Liver (tissue), 8 donors: ENCODE measurements at regions not wholly inside any gene's neighbourhood (a gene's known extent, or its start where the extent isn't known, plus 50 kb on each side); places are given as distances from the start of the nearest gene placed in this dataset.

Experiments
- DNase-seq: peaks from one replicate; pipeline ENCODE4 v3.0.0-alpha.2; 2017; ENCODE audit warnings: low spot score
- H3K27ac ChIP-seq, 2 donors: one replicate each; pipeline ENCODE4 v1.7.0; 2013; ENCODE audit warnings: inconsistent platforms in 2 of 2, low read length in 2 of 2, control low read depth in 1 of 2, low read depth in 1 of 2, mild to moderate bottlenecking in 1 of 2
- H3K27me3 ChIP-seq, 4 donors: one replicate each; pipeline versions ENCODE4 v1.6.1 to v1.7.0; 2013; ENCODE audit warnings: low read length in 3 of 4, inconsistent platforms in 1 of 4, mild to moderate bottlenecking in 1 of 4, moderate library complexity in 1 of 4; ENCODE audit not compliant: control insufficient read depth in 4 of 4, insufficient read depth in 4 of 4
- H3K36me3 ChIP-seq, 4 donors: one replicate each; pipeline versions ENCODE4 v1.6.1 to v1.7.0; 2013; ENCODE audit warnings: low read length in 3 of 4, mild to moderate bottlenecking in 3 of 4, low read depth in 1 of 4, moderate library complexity in 1 of 4; ENCODE audit not compliant: control insufficient read depth in 4 of 4, insufficient read depth in 3 of 4
- H3K4me1 ChIP-seq, 4 donors: one replicate each; pipeline versions ENCODE4 v1.6.1 to v1.7.0; 2013; ENCODE audit warnings: low read length in 3 of 4, mild to moderate bottlenecking in 3 of 4, moderate library complexity in 1 of 4; ENCODE audit not compliant: control insufficient read depth in 4 of 4, insufficient read depth in 4 of 4
- H3K4me3 ChIP-seq, 3 donors: one replicate each; pipeline versions ENCODE4 v1.6.1 to v1.7.0; 2013; ENCODE audit warnings: low read length in 3 of 3, control low read depth in 1 of 3, low read depth in 1 of 3, mild to moderate bottlenecking in 1 of 3
- H3K9ac ChIP-seq, 2 donors: one replicate each; pipeline ENCODE4 v1.7.0; 2013; ENCODE audit warnings: low read length in 2 of 2, mild to moderate bottlenecking in 2 of 2, moderate library complexity in 2 of 2, control low read depth in 1 of 2, low read depth in 1 of 2
- H3K9me3 ChIP-seq, 4 donors: one replicate each; pipeline versions ENCODE4 v1.6.1 to v1.7.0; 2013; ENCODE audit warnings: low read length in 3 of 4; ENCODE audit not compliant: control insufficient read depth in 4 of 4
- EGR1 ChIP-seq, 2 donors: IDR thresholded peaks; 2 replicates each; pipeline ENCODE4 v1.6.1; 2016 to 2018; ENCODE audit warnings: antibody characterized with exemption in 2 of 2, low read depth in 2 of 2
- FOXA1 ChIP-seq: IDR thresholded peaks from 2 replicates; pipeline ENCODE4 v1.6.1; 2016; ENCODE audit warnings: antibody characterized with exemption
- FOXA2 ChIP-seq: IDR thresholded peaks from 2 replicates; pipeline ENCODE4 v1.6.1; 2016; ENCODE audit warnings: antibody characterized with exemption
- GABPA ChIP-seq, 2 donors: IDR thresholded peaks in 1 of 2; conservative IDR thresholded peaks in 1 of 2; 2 replicates each; pipeline ENCODE4 v1.6.1; 2016; ENCODE audit warnings: antibody characterized with exemption in 2 of 2, mild to moderate bottlenecking in 1 of 2, moderate library complexity in 1 of 2
- HNF4A ChIP-seq, 2 donors: conservative IDR thresholded peaks; 2 replicates each; pipeline ENCODE4 v1.6.1; 2016; ENCODE audit warnings: antibody characterized with exemption in 2 of 2, mild to moderate bottlenecking in 2 of 2
- HNF4G ChIP-seq: IDR thresholded peaks from 2 replicates; pipeline ENCODE4 v1.6.1; 2016; ENCODE audit warnings: antibody characterized with exemption
- JUND ChIP-seq, 2 donors: IDR thresholded peaks; 2 replicates each; pipeline ENCODE4 v1.6.1; 2016; ENCODE audit warnings: antibody characterized with exemption in 2 of 2
- NR2F2 ChIP-seq: IDR thresholded peaks from 2 replicates; pipeline ENCODE4 v1.6.1; 2016; ENCODE audit warnings: antibody characterized with exemption
- RAD21 ChIP-seq, 2 donors: IDR thresholded peaks; 2 replicates each; pipeline ENCODE4 v1.6.1; 2016; ENCODE audit warnings: antibody characterized with exemption in 2 of 2, mild to moderate bottlenecking in 2 of 2
- RXRA ChIP-seq, 2 donors: IDR thresholded peaks; 2 replicates each; pipeline ENCODE4 v1.6.1; 2017 to 2018; ENCODE audit warnings: antibody characterized with exemption in 2 of 2, mild to moderate bottlenecking in 1 of 2
- SP1 ChIP-seq: IDR thresholded peaks from 2 replicates; pipeline ENCODE4 v1.6.1; 2018; ENCODE audit warnings: antibody characterized with exemption, mild to moderate bottlenecking
- TAF1 ChIP-seq: conservative IDR thresholded peaks from 2 replicates; pipeline ENCODE4 v1.6.1; 2016; ENCODE audit warnings: antibody characterized with exemption, mild to moderate bottlenecking
- YY1 ChIP-seq: IDR thresholded peaks from 2 replicates; pipeline ENCODE4 v1.6.1; 2016; ENCODE audit warnings: antibody characterized with exemption, mild to moderate bottlenecking
- WGBS: extraction: QIAGEN DNeasy Blood & Tissue Kit; methylation state at CpG from one replicate; pipeline ENCODE4 v1.1.7; 2013; 5-methylcytosine and 5-hydroxymethylcytosine counted together
- TF ChIP-seq, protein P1 (sequence below): fragments of 150-350 bp; IDR thresholded peaks from 2 replicates; pipeline ENCODE4 v1.5.1; 2017; ENCODE audit warnings: improper control_type of control experiment, low read depth, low read length; ENCODE audit not compliant: missing input control
- TF ChIP-seq, protein P2 (sequence below): IDR thresholded peaks from 2 replicates; pipeline ENCODE4 v1.6.1; 2016; ENCODE audit warnings: antibody characterized with exemption, mild to moderate bottlenecking
- TF ChIP-seq, protein P3 (sequence below): IDR thresholded peaks from 2 replicates; pipeline ENCODE4 v1.6.1; 2016; ENCODE audit warnings: antibody characterized with exemption
- TF ChIP-seq, protein P4 (sequence below): IDR thresholded peaks from 2 replicates; pipeline ENCODE4 v1.6.1; 2016; ENCODE audit warnings: antibody characterized with exemption
- donor health status: healthy.
- donor health status: healthy.
- donor health status: healthy.
- donor health status: healthy.
- donor health status: healthy.

DNA sequence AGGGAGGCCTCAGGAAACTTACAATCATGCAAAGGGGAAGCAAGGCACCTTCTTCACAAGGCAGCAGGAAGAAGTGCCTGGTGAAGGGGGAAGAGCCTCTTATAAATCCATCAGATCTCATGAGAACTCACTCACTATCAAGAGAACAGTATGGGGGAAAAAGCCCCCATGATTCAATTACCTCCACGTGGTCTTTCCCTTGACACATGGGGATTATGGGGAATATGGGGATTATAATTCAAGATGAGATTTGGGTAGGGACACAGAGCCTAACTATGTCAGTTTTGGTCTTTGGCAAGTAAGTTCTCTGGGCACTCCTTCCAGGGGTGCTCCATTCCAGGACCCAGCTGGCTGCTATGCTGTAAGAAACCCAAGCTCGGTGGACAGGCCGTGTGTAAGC lies 275.3 kb upstream of the TUT7 start:
- DNase-seq = no peak
- TF ChIP-seq RAD21 (IDR thresholded peaks at IDR 0.05) = no peak
- TF ChIP-seq RXRA (IDR thresholded peaks at IDR 0.05) = no peak
- TF ChIP-seq, protein P1, sequence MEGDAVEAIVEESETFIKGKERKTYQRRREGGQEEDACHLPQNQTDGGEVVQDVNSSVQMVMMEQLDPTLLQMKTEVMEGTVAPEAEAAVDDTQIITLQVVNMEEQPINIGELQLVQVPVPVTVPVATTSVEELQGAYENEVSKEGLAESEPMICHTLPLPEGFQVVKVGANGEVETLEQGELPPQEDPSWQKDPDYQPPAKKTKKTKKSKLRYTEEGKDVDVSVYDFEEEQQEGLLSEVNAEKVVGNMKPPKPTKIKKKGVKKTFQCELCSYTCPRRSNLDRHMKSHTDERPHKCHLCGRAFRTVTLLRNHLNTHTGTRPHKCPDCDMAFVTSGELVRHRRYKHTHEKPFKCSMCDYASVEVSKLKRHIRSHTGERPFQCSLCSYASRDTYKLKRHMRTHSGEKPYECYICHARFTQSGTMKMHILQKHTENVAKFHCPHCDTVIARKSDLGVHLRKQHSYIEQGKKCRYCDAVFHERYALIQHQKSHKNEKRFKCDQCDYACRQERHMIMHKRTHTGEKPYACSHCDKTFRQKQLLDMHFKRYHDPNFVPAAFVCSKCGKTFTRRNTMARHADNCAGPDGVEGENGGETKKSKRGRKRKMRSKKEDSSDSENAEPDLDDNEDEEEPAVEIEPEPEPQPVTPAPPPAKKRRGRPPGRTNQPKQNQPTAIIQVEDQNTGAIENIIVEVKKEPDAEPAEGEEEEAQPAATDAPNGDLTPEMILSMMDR = no peak
- TF ChIP-seq, protein P2, sequence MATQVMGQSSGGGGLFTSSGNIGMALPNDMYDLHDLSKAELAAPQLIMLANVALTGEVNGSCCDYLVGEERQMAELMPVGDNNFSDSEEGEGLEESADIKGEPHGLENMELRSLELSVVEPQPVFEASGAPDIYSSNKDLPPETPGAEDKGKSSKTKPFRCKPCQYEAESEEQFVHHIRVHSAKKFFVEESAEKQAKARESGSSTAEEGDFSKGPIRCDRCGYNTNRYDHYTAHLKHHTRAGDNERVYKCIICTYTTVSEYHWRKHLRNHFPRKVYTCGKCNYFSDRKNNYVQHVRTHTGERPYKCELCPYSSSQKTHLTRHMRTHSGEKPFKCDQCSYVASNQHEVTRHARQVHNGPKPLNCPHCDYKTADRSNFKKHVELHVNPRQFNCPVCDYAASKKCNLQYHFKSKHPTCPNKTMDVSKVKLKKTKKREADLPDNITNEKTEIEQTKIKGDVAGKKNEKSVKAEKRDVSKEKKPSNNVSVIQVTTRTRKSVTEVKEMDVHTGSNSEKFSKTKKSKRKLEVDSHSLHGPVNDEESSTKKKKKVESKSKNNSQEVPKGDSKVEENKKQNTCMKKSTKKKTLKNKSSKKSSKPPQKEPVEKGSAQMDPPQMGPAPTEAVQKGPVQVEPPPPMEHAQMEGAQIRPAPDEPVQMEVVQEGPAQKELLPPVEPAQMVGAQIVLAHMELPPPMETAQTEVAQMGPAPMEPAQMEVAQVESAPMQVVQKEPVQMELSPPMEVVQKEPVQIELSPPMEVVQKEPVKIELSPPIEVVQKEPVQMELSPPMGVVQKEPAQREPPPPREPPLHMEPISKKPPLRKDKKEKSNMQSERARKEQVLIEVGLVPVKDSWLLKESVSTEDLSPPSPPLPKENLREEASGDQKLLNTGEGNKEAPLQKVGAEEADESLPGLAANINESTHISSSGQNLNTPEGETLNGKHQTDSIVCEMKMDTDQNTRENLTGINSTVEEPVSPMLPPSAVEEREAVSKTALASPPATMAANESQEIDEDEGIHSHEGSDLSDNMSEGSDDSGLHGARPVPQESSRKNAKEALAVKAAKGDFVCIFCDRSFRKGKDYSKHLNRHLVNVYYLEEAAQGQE = no peak
- no peak for TF ChIP-seq FOXA1
- TF ChIP-seq, protein P3, sequence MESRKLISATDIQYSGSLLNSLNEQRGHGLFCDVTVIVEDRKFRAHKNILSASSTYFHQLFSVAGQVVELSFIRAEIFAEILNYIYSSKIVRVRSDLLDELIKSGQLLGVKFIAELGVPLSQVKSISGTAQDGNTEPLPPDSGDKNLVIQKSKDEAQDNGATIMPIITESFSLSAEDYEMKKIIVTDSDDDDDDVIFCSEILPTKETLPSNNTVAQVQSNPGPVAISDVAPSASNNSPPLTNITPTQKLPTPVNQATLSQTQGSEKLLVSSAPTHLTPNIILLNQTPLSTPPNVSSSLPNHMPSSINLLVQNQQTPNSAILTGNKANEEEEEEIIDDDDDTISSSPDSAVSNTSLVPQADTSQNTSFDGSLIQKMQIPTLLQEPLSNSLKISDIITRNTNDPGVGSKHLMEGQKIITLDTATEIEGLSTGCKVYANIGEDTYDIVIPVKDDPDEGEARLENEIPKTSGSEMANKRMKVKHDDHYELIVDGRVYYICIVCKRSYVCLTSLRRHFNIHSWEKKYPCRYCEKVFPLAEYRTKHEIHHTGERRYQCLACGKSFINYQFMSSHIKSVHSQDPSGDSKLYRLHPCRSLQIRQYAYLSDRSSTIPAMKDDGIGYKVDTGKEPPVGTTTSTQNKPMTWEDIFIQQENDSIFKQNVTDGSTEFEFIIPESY = no peak
- no peak for TF ChIP-seq TAF1
- no peak for TF ChIP-seq HNF4A (conservative IDR thresholded peaks at IDR 0.05)
- no peak for TF ChIP-seq NR2F2
- no peak for TF ChIP-seq SP1
- TF ChIP-seq HNF4G = no peak
- TF ChIP-seq EGR1 (IDR thresholded peaks at IDR 0.05; ENCODE audit: low read depth in 2 of 2) = no peak
- TF ChIP-seq JUND (IDR thresholded peaks at IDR 0.05) = no peak
- TF ChIP-seq, protein P4, sequence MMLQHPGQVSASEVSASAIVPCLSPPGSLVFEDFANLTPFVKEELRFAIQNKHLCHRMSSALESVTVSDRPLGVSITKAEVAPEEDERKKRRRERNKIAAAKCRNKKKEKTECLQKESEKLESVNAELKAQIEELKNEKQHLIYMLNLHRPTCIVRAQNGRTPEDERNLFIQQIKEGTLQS = no peak
- no peak for TF ChIP-seq YY1
- no peak for TF ChIP-seq FOXA2
- no peak for TF ChIP-seq GABPA (IDR thresholded peaks at IDR 0.05 in 1 of 2, conservative IDR thresholded peaks at IDR 0.05 in 1 of 2)
- H3K36me3 ChIP-seq = no peaks in the 10 kb centered on the region
- no peaks in the 10 kb centered on the region for H3K4me1 ChIP-seq
- 78% methylated on average over 3 of the region's 3 CpGs for WGBS
- no peak overlapping the region for H3K9ac ChIP-seq
- H3K27me3 ChIP-seq = no peaks in the 10 kb centered on the region
- H3K9me3 ChIP-seq = peaks cover 0 to 1% (median 0%) of the 10 kb centered on the region in 4 donors
- no peak overlapping the region for H3K4me3 ChIP-seq
- H3K27ac ChIP-seq = no peak overlapping the region

DNA sequence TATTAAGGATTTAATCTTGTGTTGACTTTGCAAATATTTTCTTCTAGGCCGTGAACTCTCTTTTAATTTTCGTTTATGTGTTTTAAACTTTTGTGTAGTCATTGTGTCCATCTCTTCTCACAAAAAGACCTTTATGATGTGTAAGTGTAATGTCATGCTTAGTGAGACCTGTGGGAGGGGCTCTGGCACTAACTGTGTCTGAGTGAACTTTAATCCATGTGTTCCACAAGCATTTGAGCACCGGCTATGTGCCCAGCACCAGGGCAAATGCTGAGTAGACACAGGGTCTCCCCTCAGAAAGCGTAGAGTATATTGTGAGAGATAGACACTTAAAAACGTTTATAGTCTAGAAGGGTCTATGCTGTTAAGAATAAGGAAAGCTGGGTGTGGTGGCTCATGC lies 272.6 kb upstream of the TUT7 start:
- H3K4me3 ChIP-seq = no peak overlapping the region
- H3K4me1 ChIP-seq = no peaks in the 10 kb centered on the region
- no peaks in the 10 kb centered on the region for H3K9me3 ChIP-seq
- H3K36me3 ChIP-seq = no peaks in the 10 kb centered on the region
- TF ChIP-seq TAF1 (no peak), HNF4A (conservative IDR thresholded peaks at IDR 0.05) (peak in 1 of 2 donors; percentile 16), RAD21 (IDR thresholded peaks at IDR 0.05) (peak in 1 of 2 donors; percentile 27)
- TF ChIP-seq, protein P2 = no peak
- H3K9ac ChIP-seq = no peak overlapping the region
- no peaks in the 10 kb centered on the region for H3K27me3 ChIP-seq
- no peak for DNase-seq
- WGBS = 51% methylated on average over 5 of the region's 5 CpGs
- H3K27ac ChIP-seq = no peak overlapping the region
